SK-N-SH (cell line): ENCODE measurements at regions not wholly inside any gene's neighbourhood (a gene's known extent, or its start where the extent isn't known, plus 50 kb on each side); places are given as distances from the start of the nearest gene placed in this dataset.

Experiments
- CTCF ChIA-PET: fragments of 300-600, 350-600 bp; formaldehyde crosslinking; extraction: SDS; loops from one replicate; lab custom pipeline; 2021; lab: Yijun Ruan, JAX
- POLR2A ChIA-PET: fragments of 350-600 bp; sonication (Branson Sonifier 250); formaldehyde crosslinking; extraction: SDS; loops from one replicate; lab custom pipeline; 2020; ENCODE audit warnings: antibody characterized with exemption, inconsistent platforms; lab: Yijun Ruan, JAX
- DNase-seq: peaks from one replicate; pipeline ENCODE4 v3.0.0; 2012
- H2AFZ ChIP-seq: fragments of 200-600 bp; sonication (generic); 2 replicates; pipeline ENCODE4 v1.8.1; 2016; ENCODE audit warnings: antibody characterized with exemption, mild to moderate bottlenecking, low read depth
- H3F3A ChIP-seq: fragments of 200-600 bp; sonication (generic); replicated peaks from 2 replicates; pipeline ENCODE3; 2016; ENCODE audit warnings: antibody characterized with exemption, mild to moderate bottlenecking; ENCODE audit not compliant: insufficient read depth
- H3K27ac ChIP-seq, 2 experiments: fragments of 200-500 bp in 1 of 2; fragments of 200-600 bp in 1 of 2; sonication (Bioruptor generic) in 1 of 2; sonication (generic), shearing (Covaris generic) in 1 of 2; 2 replicates each; pipeline versions ENCODE4 v1.5.1 to v1.6.1; 2014 to 2016; ENCODE audit warnings: low read depth in 2 of 2, inconsistent platforms in 1 of 2, low read length in 1 of 2, mild to moderate bottlenecking in 1 of 2, mixed read lengths in 1 of 2
- H3K27me3 ChIP-seq: fragments of 200-600 bp; sonication (generic), shearing (Covaris generic); 2 replicates; pipeline ENCODE4 v1.6.1; 2016; ENCODE audit warnings: mixed run types; ENCODE audit not compliant: insufficient read depth
- H3K36me3 ChIP-seq, 2 experiments: fragments of 200-500 bp in 1 of 2; fragments of 200-600 bp in 1 of 2; sonication (Bioruptor generic) in 1 of 2; sonication (generic) in 1 of 2; replicated peaks in 1 of 2; 2 replicates each; pipeline versions ENCODE3 to v1.5.1; 2014 to 2016; ENCODE audit warnings: low read length in 1 of 2, mild to moderate bottlenecking in 1 of 2; ENCODE audit not compliant: insufficient read depth in 2 of 2, control insufficient read depth in 1 of 2
- H3K4me1 ChIP-seq, 2 experiments: fragments of 200-500 bp in 1 of 2; fragments of 200-600 bp in 1 of 2; sonication (Bioruptor generic) in 1 of 2; sonication (generic), shearing (Covaris generic) in 1 of 2; 2 replicates each; pipeline versions ENCODE4 v1.5.1 to v1.6.1; 2014 to 2016; ENCODE audit warnings: low read depth in 1 of 2, low read length in 1 of 2, mixed run types in 1 of 2; ENCODE audit not compliant: insufficient read depth in 2 of 2, control insufficient read depth in 1 of 2
- H3K4me2 ChIP-seq: fragments of 200-600 bp; sonication (generic), shearing (Covaris generic); 2 replicates; pipeline ENCODE4 v1.6.1; 2017; ENCODE audit warnings: mixed run types
- H3K4me3 ChIP-seq, 2 experiments: fragments of 200-500 bp in 1 of 2; fragments of 200-600 bp in 1 of 2; sonication (Bioruptor generic) in 1 of 2; sonication (generic), shearing (Covaris generic) in 1 of 2; 2 replicates each; pipeline versions ENCODE4 v1.5.1 to v1.8.1; 2014 to 2016; ENCODE audit warnings: low read depth in 2 of 2, inconsistent platforms in 1 of 2, low read length in 1 of 2, mild to moderate bottlenecking in 1 of 2, mixed read lengths in 1 of 2, moderate library complexity in 1 of 2
- H3K79me2 ChIP-seq: fragments of 200-600 bp; sonication (generic); 2 replicates; pipeline ENCODE4 v1.8.1; 2017; ENCODE audit warnings: mild to moderate bottlenecking; ENCODE audit not compliant: insufficient read depth
- H3K9ac ChIP-seq: fragments of 200-600 bp; sonication (generic); 2 replicates; pipeline ENCODE4 v1.6.1; 2017; ENCODE audit warnings: mixed run types
- H3K9me2 ChIP-seq: fragments of 200-600 bp; sonication (generic); 2 replicates; pipeline ENCODE4 v1.6.1; 2017; ENCODE audit warnings: mixed run types
- H3K9me3 ChIP-seq: fragments of 200-600 bp; sonication (generic); 2 replicates; pipeline ENCODE4 v1.6.1; 2017; ENCODE audit warnings: mixed run types, mild to moderate bottlenecking, moderate library complexity
- H4K20me1 ChIP-seq: fragments of 200-600 bp; sonication (generic); 2 replicates; pipeline ENCODE4 v1.6.1; 2017; ENCODE audit warnings: mild to moderate bottlenecking, mixed run types; ENCODE audit not compliant: insufficient read depth
- EP300 ChIP-seq, 2 experiments: IDR thresholded peaks; 2 replicates each; pipeline versions ENCODE4 v1.4.0 to v1.6.1; 2012; ENCODE audit warnings: borderline replicate concordance in 1 of 2, low read depth in 1 of 2, low read length in 1 of 2
- FOXJ3 ChIP-seq: sonication (generic); formaldehyde crosslinking; IDR thresholded peaks from 2 replicates; pipeline ENCODE4 v1.5.1; 2020; ENCODE audit warnings: mild to moderate bottlenecking, missing genetic modification reagents
- GABPA ChIP-seq: IDR thresholded peaks from 2 replicates; pipeline ENCODE4 v1.4.0; 2012; ENCODE audit warnings: low read depth, mild to moderate bottlenecking
- GATA2 ChIP-seq: sonication (generic); formaldehyde crosslinking; IDR thresholded peaks from 2 replicates; pipeline ENCODE4 v1.5.0; 2020; ENCODE audit warnings: mild to moderate bottlenecking, missing genetic modification reagents
- JUND ChIP-seq: IDR thresholded peaks from 2 replicates; pipeline ENCODE4 v1.4.0; 2012
- NRF1 ChIP-seq: IDR thresholded peaks from 2 replicates; pipeline ENCODE4 v1.6.1; 2012; ENCODE audit warnings: low read depth, mild to moderate bottlenecking, low read length
- POLR2AphosphoS5 ChIP-seq: IDR thresholded peaks from 2 replicates; pipeline ENCODE4 v1.6.1; 2012; ENCODE audit warnings: low read depth, low read length
- RFX5 ChIP-seq: IDR thresholded peaks from 2 replicates; pipeline ENCODE4 v1.6.1; 2012; ENCODE audit warnings: mild to moderate bottlenecking, improper control_type of control experiment, low read length
- RXRA ChIP-seq: IDR thresholded peaks from 2 replicates; pipeline ENCODE4 v1.4.0; 2012; ENCODE audit warnings: low read depth, mild to moderate bottlenecking, borderline replicate concordance
- SIN3A ChIP-seq: IDR thresholded peaks from 2 replicates; pipeline ENCODE4 v1.6.1; 2012; ENCODE audit warnings: low read depth, mild to moderate bottlenecking, low read length, moderate library complexity, borderline replicate concordance
- TCF12 ChIP-seq: IDR thresholded peaks from 2 replicates; pipeline ENCODE4 v1.4.0; 2012
- YY1 ChIP-seq: IDR thresholded peaks from 2 replicates; pipeline ENCODE4 v1.4.0; 2012; ENCODE audit warnings: low read depth, mild to moderate bottlenecking
- WGBS: methylation state at CpG from one replicate; pipeline ENCODE4 v1.1.6; 2017; ENCODE audit warnings: low lambda C conversion rate; 5-methylcytosine and 5-hydroxymethylcytosine counted together
- TF ChIP-seq, protein P1 (sequence below): IDR thresholded peaks from 2 replicates; pipeline ENCODE4 v1.4.0; 2012; ENCODE audit warnings: low read depth, borderline replicate concordance
- TF ChIP-seq, protein P2 (sequence below): IDR thresholded peaks from 2 replicates; pipeline ENCODE4 v1.4.0; 2012; ENCODE audit warnings: low read depth, borderline replicate concordance
- TF ChIP-seq, protein P3 (sequence below): fragments of 200-600 bp; sonication (generic); IDR thresholded peaks from 2 replicates; pipeline ENCODE4 v1.6.1; 2017; ENCODE audit warnings: antibody characterized with exemption, mild to moderate bottlenecking, moderate library complexity
- TF ChIP-seq, protein P4 (sequence below): IDR thresholded peaks from 2 replicates; pipeline ENCODE4; 2012
- TF ChIP-seq, protein P5 (sequence below): fragments of 150-350 bp; IDR thresholded peaks from 2 replicates; pipeline ENCODE4 v1.6.1; 2017; ENCODE audit warnings: antibody characterized with exemption, low read length, low read depth, borderline replicate concordance

GRCh38 chr12:61757831-61758505, 502.2 kb upstream of the USP15 start:
- Histone ChIP-seq H3K9ac (no peak overlapping the region), H3K27ac (no peak overlapping the region), H2AFZ (no peak overlapping the region), H3K4me3 (no peak overlapping the region), H3K36me3 (no peaks in the 10 kb centered on the region), H3K9me3 (no peaks in the 10 kb centered on the region), H3K4me2 (no peak overlapping the region), H3F3A (no peaks in the 10 kb centered on the region), H3K79me2 (no peaks in the 10 kb centered on the region), H3K4me1 (peaks cover 0 to 3% of the 10 kb centered on the region in 2 experiments; a peak in 1 of 4 replicates), H3K9me2 (no peaks in the 10 kb centered on the region), H3K27me3 (no peaks in the 10 kb centered on the region), H4K20me1 (no peaks in the 10 kb centered on the region)
- WGBS: 5% methylated on average over 5 of the region's 5 CpGs
- TF ChIP-seq JUND (no peak), EP300 (IDR thresholded peaks at IDR 0.05; ENCODE audit: borderline replicate concordance in 1 of 2, low read depth in 1 of 2, low read length in 1 of 2) (no peak)
- TF ChIP-seq, protein P1, sequence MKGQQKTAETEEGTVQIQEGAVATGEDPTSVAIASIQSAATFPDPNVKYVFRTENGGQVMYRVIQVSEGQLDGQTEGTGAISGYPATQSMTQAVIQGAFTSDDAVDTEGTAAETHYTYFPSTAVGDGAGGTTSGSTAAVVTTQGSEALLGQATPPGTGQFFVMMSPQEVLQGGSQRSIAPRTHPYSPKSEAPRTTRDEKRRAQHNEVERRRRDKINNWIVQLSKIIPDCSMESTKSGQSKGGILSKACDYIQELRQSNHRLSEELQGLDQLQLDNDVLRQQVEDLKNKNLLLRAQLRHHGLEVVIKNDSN: no peak
- ChIA-PET POLR2A (no interaction called here), CTCF (interaction anchor here (1.7 kb wide), 1 partner anchor 10 kb away, joined by 5 read pairs; no protein-coding TSS in a partner anchor)
- no peak for DNase-seq

DNA sequence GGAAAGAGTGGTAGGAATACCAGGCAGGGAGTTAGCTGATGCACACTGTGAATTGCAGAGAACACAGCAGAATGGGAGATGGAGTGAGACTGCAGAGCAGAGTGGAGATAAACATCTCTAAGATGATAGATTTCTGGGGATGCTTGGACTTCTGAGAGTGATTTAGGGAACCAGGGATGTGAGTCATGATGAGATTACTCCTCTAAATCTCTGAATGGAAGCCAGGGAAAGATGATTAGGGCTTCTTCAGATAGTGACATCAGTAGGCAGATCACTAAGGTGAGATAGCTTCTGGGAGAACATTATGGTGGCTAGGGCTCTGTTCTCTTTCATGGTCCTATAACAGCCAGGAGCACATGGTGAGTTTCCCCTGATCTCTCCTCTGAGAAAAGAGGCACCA, 501.5 kb upstream of the USP15 start:
- no peak overlapping the region for H3K27ac ChIP-seq
- H3K9ac ChIP-seq: no peak overlapping the region
- no peaks in the 10 kb centered on the region for H4K20me1 ChIP-seq
- no peaks in the 10 kb centered on the region for H3K36me3 ChIP-seq
- H3K9me3 ChIP-seq: no peaks in the 10 kb centered on the region
- CTCF ChIA-PET: interaction anchor here (1.7 kb wide), 1 partner anchor 10 kb away, joined by 5 read pairs; no protein-coding TSS in a partner anchor
- H3K4me3 ChIP-seq: no peak overlapping the region
- no peaks in the 10 kb centered on the region for H3K79me2 ChIP-seq
- H3K4me2 ChIP-seq: no peak overlapping the region
- no peaks in the 10 kb centered on the region for H3K27me3 ChIP-seq
- H3K9me2 ChIP-seq: no peaks in the 10 kb centered on the region
- TF ChIP-seq, protein P2, sequence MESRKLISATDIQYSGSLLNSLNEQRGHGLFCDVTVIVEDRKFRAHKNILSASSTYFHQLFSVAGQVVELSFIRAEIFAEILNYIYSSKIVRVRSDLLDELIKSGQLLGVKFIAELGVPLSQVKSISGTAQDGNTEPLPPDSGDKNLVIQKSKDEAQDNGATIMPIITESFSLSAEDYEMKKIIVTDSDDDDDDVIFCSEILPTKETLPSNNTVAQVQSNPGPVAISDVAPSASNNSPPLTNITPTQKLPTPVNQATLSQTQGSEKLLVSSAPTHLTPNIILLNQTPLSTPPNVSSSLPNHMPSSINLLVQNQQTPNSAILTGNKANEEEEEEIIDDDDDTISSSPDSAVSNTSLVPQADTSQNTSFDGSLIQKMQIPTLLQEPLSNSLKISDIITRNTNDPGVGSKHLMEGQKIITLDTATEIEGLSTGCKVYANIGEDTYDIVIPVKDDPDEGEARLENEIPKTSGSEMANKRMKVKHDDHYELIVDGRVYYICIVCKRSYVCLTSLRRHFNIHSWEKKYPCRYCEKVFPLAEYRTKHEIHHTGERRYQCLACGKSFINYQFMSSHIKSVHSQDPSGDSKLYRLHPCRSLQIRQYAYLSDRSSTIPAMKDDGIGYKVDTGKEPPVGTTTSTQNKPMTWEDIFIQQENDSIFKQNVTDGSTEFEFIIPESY: no peak
- TF ChIP-seq, protein P3, sequence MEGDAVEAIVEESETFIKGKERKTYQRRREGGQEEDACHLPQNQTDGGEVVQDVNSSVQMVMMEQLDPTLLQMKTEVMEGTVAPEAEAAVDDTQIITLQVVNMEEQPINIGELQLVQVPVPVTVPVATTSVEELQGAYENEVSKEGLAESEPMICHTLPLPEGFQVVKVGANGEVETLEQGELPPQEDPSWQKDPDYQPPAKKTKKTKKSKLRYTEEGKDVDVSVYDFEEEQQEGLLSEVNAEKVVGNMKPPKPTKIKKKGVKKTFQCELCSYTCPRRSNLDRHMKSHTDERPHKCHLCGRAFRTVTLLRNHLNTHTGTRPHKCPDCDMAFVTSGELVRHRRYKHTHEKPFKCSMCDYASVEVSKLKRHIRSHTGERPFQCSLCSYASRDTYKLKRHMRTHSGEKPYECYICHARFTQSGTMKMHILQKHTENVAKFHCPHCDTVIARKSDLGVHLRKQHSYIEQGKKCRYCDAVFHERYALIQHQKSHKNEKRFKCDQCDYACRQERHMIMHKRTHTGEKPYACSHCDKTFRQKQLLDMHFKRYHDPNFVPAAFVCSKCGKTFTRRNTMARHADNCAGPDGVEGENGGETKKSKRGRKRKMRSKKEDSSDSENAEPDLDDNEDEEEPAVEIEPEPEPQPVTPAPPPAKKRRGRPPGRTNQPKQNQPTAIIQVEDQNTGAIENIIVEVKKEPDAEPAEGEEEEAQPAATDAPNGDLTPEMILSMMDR: no peak
- TF ChIP-seq FOXJ3 (no peak), YY1 (no peak), SIN3A (no peak), POLR2AphosphoS5 (no peak), GABPA (no peak), GATA2 (CRISPR knock-in tag) (no peak), RFX5 (no peak), TCF12 (no peak), NRF1 (no peak), RXRA (no peak), EP300 (IDR thresholded peaks at IDR 0.05; ENCODE audit: borderline replicate concordance in 1 of 2, low read depth in 1 of 2, low read length in 1 of 2) (no peak)
- TF ChIP-seq, protein P4, sequence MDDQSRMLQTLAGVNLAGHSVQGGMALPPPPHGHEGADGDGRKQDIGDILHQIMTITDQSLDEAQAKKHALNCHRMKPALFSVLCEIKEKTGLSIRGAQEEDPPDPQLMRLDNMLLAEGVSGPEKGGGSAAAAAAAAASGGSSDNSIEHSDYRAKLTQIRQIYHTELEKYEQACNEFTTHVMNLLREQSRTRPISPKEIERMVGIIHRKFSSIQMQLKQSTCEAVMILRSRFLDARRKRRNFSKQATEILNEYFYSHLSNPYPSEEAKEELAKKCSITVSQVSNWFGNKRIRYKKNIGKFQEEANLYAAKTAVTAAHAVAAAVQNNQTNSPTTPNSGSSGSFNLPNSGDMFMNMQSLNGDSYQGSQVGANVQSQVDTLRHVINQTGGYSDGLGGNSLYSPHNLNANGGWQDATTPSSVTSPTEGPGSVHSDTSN: no peak
- TF ChIP-seq, protein P5, sequence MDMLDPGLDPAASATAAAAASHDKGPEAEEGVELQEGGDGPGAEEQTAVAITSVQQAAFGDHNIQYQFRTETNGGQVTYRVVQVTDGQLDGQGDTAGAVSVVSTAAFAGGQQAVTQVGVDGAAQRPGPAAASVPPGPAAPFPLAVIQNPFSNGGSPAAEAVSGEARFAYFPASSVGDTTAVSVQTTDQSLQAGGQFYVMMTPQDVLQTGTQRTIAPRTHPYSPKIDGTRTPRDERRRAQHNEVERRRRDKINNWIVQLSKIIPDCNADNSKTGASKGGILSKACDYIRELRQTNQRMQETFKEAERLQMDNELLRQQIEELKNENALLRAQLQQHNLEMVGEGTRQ: no peak
- POLR2A ChIA-PET: no interaction called here
- no peak overlapping the region for H2AFZ ChIP-seq
- peaks cover 0 to 3% of the 10 kb centered on the region in 2 experiments; a peak in 1 of 4 replicates for H3K4me1 ChIP-seq
- DNase-seq: no peak
- H3F3A ChIP-seq: no peaks in the 10 kb centered on the region
